ENCODE measurements at regions not wholly inside any gene's neighbourhood (a gene's known extent, or its start where the extent isn't known, plus 50 kb on each side); places are given as distances from the start of the nearest gene placed in this dataset.

GRCh38 chr9:742104-742503, 99.4 kb upstream of the DMRT1 start:
- ChIA-PET POLR2A (ENCODE audit: low non-redundant PET) (no interaction called here), CTCF (no interaction called here)
- no peak for DNase-seq (ENCODE audit: low spot score)
- TF ChIP-seq, protein P1, sequence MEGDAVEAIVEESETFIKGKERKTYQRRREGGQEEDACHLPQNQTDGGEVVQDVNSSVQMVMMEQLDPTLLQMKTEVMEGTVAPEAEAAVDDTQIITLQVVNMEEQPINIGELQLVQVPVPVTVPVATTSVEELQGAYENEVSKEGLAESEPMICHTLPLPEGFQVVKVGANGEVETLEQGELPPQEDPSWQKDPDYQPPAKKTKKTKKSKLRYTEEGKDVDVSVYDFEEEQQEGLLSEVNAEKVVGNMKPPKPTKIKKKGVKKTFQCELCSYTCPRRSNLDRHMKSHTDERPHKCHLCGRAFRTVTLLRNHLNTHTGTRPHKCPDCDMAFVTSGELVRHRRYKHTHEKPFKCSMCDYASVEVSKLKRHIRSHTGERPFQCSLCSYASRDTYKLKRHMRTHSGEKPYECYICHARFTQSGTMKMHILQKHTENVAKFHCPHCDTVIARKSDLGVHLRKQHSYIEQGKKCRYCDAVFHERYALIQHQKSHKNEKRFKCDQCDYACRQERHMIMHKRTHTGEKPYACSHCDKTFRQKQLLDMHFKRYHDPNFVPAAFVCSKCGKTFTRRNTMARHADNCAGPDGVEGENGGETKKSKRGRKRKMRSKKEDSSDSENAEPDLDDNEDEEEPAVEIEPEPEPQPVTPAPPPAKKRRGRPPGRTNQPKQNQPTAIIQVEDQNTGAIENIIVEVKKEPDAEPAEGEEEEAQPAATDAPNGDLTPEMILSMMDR (conservative IDR thresholded peaks at IDR 0.05; ENCODE audit: low read depth), result no peak
- peak overlapping the region; percentile 23 for H3K27ac ChIP-seq

DNA sequence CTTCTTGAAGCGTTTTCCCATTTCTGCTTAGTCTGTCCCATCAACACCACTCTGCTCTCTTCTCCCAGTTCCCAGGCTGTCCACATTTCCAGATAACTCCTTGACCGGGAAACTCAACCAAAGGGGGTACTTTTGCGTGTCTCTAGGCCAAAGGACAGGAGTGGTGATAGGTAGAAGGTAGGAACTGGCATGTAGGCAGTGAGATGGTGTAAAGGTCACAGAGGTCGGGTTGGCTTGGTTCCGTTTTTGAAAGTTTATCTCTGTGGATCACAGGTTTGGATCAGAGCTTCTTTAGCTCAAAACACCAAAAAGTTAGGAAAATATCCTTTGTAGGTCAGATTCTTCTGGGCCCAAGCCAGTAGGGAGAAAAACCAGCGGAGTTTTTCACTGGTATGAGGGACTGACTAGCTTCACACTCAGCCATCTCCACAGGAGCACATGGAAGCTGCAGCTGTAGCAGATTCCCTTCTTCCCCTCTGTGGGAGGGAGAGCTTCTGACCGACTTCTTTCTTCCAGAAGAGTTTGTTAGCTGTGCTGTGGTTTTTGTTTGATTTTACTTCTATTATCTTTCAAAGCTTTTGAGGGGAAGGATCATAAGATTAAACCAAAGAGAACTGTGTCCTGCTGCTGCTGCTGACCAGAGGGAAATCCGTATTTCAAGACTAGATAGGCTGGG, 98.4 kb upstream of the DMRT1 start:
- no peak for DNase-seq (ENCODE audit: low spot score)
- POLR2A ChIA-PET (ENCODE audit: low non-redundant PET), result no interaction called here
- CTCF ChIA-PET, result no interaction called here
- TF ChIP-seq, protein P1 (conservative IDR thresholded peaks at IDR 0.05; ENCODE audit: low read depth), result no peak
- no peak overlapping the region for H3K27ac ChIP-seq

GRCh38 chr9:744046-744712, 97.3 kb upstream of the DMRT1 start:
- peak overlapping the region; percentile 21 for H3K27ac ChIP-seq
- TF ChIP-seq, protein P1 (conservative IDR thresholded peaks at IDR 0.05; ENCODE audit: low read depth), result no peak
- no peak for DNase-seq (ENCODE audit: low spot score)
- CTCF ChIA-PET, result no interaction called here
- POLR2A ChIA-PET (ENCODE audit: low non-redundant PET), result no interaction called here

GRCh38 chr9:744790-745484, 96.6 kb upstream of the DMRT1 start:
- no peak for DNase-seq (ENCODE audit: low spot score)
- H3K27ac ChIP-seq, result peak overlapping the region; percentile 21
- ChIA-PET POLR2A (ENCODE audit: low non-redundant PET) (no interaction called here), CTCF (no interaction called here)
- TF ChIP-seq, protein P1 (conservative IDR thresholded peaks at IDR 0.05; ENCODE audit: low read depth), result no peak

GRCh38 chr9:745761-746380, 95.6 kb upstream of the DMRT1 start:
- ChIA-PET POLR2A (ENCODE audit: low non-redundant PET) (no interaction called here), CTCF (interaction anchor here (1.3 kb wide), 1 partner anchor 46 kb away, joined by 3 read pairs; no protein-coding TSS in a partner anchor)
- no peak for DNase-seq (ENCODE audit: low spot score)
- peak overlapping the region; percentile 57; the same call in 1 of the 2 replicates for H3K27ac ChIP-seq
- TF ChIP-seq, protein P1 (conservative IDR thresholded peaks at IDR 0.05; ENCODE audit: low read depth), result no peak
